ENCODE measurements at regions not wholly inside any gene's neighbourhood (a gene's known extent, or its start where the extent isn't known, plus 50 kb on each side); places are given as distances from the start of the nearest gene placed in this dataset.

DNA sequence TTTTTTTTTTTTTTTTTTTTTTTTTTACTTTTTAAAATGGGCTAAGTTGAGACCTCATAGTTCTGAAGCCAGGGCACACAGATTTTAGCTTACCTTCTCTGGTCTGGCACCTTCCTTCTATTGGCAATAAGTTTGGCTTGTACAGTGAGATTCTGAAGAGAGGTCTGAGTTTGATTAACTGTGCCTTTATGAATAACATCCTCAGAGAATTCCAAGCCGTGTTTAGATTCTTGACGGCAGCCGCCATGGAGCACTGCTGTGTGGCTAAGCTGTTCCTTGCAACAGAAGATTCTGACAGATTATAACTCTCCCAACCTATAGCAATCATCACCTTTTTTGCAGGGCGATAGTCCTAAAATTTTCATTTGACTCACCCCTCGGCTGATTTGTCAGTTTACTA is 354.9 kb upstream of the FAR2 start:
- Mint-ChIP-seq H3K4me1 (ENCODE audit: low read depth, unreplicated experiment) (no peaks in the 10 kb centered on the region), H3K27ac (ENCODE audit: unreplicated experiment) (no peak overlapping the region), H3K36me3 (ENCODE audit: unreplicated experiment) (no peaks in the 10 kb centered on the region), H3K9me3 (ENCODE audit: unreplicated experiment) (no peaks in the 10 kb centered on the region), H3K4me3 (ENCODE audit: unreplicated experiment) (no peak overlapping the region), H3K27me3 (ENCODE audit: unreplicated experiment) (no peaks in the 10 kb centered on the region)
- TF ChIP-seq, protein P1, sequence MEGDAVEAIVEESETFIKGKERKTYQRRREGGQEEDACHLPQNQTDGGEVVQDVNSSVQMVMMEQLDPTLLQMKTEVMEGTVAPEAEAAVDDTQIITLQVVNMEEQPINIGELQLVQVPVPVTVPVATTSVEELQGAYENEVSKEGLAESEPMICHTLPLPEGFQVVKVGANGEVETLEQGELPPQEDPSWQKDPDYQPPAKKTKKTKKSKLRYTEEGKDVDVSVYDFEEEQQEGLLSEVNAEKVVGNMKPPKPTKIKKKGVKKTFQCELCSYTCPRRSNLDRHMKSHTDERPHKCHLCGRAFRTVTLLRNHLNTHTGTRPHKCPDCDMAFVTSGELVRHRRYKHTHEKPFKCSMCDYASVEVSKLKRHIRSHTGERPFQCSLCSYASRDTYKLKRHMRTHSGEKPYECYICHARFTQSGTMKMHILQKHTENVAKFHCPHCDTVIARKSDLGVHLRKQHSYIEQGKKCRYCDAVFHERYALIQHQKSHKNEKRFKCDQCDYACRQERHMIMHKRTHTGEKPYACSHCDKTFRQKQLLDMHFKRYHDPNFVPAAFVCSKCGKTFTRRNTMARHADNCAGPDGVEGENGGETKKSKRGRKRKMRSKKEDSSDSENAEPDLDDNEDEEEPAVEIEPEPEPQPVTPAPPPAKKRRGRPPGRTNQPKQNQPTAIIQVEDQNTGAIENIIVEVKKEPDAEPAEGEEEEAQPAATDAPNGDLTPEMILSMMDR (IDR thresholded peaks at IDR 0.05; ENCODE audit: partially characterized antibody, unreplicated experiment), result no peak
- no peak for DNase-seq

DNA sequence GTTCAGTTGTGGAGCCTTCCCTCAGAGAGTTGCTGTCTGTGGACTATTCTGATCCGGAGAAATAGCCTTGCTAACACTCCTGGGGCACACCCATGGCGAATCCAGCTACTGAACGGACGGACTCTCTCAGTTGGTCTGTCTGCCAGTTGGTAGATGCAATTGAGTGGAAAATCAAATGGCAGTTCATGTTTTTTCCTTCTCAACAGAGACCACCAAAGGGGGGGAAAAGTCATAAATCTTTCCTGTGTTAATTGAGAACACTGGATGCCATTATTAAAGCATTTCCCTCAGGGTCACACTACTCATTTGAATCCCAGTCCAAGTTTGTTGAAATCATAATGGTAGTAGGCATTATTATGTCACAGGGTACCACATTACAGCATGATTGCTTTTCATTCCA is 354.3 kb upstream of the FAR2 start:
- H3K27me3 Mint-ChIP-seq (ENCODE audit: unreplicated experiment), result no peaks in the 10 kb centered on the region
- DNase-seq, result no peak
- H3K36me3 Mint-ChIP-seq (ENCODE audit: unreplicated experiment), result no peaks in the 10 kb centered on the region
- no peaks in the 10 kb centered on the region for H3K4me1 Mint-ChIP-seq (ENCODE audit: low read depth, unreplicated experiment)
- no peaks in the 10 kb centered on the region for H3K9me3 Mint-ChIP-seq (ENCODE audit: unreplicated experiment)
- no peak overlapping the region for H3K4me3 Mint-ChIP-seq (ENCODE audit: unreplicated experiment)
- no peak overlapping the region for H3K27ac Mint-ChIP-seq (ENCODE audit: unreplicated experiment)
- TF ChIP-seq, protein P1 (IDR thresholded peaks at IDR 0.05; ENCODE audit: partially characterized antibody, unreplicated experiment), result no peak

DNA sequence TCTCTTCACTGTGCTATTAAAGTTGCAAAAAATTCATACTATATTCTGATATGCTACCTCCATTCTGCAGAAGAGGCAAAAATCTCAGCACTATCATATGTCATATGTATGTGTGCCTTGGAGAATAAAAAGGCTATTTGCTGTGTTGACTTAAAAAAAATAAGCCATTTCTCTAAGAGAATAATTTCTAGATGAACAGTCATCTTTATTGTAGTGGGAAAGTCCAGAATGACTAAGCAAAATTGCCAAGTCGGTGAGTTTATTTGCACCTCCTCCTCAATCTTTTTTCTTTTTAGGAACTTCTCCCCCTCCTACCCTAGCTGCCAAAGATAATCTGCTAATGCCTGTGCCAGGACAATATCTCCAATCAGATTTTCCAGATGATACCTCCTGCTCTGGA is 353.8 kb upstream of the FAR2 start:
- TF ChIP-seq, protein P1 (IDR thresholded peaks at IDR 0.05; ENCODE audit: partially characterized antibody, unreplicated experiment), result no peak
- Mint-ChIP-seq H3K4me1 (ENCODE audit: low read depth, unreplicated experiment) (no peaks in the 10 kb centered on the region), H3K9me3 (ENCODE audit: unreplicated experiment) (no peaks in the 10 kb centered on the region), H3K27ac (ENCODE audit: unreplicated experiment) (no peak overlapping the region), H3K36me3 (ENCODE audit: unreplicated experiment) (no peaks in the 10 kb centered on the region), H3K27me3 (ENCODE audit: unreplicated experiment) (no peaks in the 10 kb centered on the region), H3K4me3 (ENCODE audit: unreplicated experiment) (no peak overlapping the region)
- no peak for DNase-seq

DNA sequence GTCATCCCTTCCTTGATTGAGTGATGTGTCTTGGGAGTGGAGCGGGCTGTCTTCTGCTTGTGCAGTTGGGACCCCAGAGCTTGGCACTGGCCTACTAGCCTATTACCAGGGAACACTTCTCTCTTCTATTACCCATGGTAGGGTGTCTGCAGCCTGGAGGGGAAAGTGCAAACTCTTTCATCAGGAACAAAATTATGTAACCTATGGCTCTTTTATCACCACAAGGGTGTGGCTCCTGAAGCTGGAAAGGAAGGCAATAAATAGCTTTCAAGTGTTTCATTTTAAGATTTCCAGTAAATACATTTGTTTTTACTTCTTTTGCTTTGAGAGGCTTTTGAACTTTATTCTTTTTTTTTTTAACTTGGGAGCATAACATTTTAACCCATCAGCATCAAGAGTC is 349.7 kb upstream of the FAR2 start:
- H3K9me3 Mint-ChIP-seq (ENCODE audit: unreplicated experiment), result no peaks in the 10 kb centered on the region

DNA sequence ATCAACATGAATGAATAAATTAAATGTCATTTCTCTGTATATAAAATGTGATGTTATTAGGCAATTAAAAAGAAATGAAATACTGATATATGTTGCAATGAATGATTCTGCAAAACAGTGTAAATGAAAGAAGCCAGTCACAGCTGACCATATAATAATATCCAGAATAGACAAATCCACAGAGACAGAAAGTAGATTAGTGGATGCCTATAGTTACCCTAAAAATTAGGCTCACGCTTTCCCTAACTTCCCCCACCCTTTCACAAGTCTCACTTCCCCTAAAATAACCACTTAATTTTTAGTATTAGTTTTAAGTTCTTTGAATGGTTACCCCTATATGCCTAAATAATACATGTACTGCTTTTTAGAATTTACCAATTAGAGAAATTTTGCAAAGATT is 348.9 kb upstream of the FAR2 start:
- Mint-ChIP-seq H3K27ac (ENCODE audit: unreplicated experiment) (no peak overlapping the region), H3K9me3 (ENCODE audit: unreplicated experiment) (no peaks in the 10 kb centered on the region), H3K27me3 (ENCODE audit: unreplicated experiment) (no peaks in the 10 kb centered on the region), H3K4me1 (ENCODE audit: low read depth, unreplicated experiment) (no peaks in the 10 kb centered on the region), H3K4me3 (ENCODE audit: unreplicated experiment) (no peak overlapping the region), H3K36me3 (ENCODE audit: unreplicated experiment) (no peaks in the 10 kb centered on the region)
- TF ChIP-seq, protein P1 (IDR thresholded peaks at IDR 0.05; ENCODE audit: partially characterized antibody, unreplicated experiment), result no peak
- no peak for DNase-seq

More for the DNA sequence above, 349.7 kb upstream of the FAR2 start:
- TF ChIP-seq, protein P1 (IDR thresholded peaks at IDR 0.05; ENCODE audit: partially characterized antibody, unreplicated experiment), result no peak
- Mint-ChIP-seq H3K36me3 (ENCODE audit: unreplicated experiment) (no peaks in the 10 kb centered on the region), H3K27me3 (ENCODE audit: unreplicated experiment) (no peaks in the 10 kb centered on the region), H3K4me1 (ENCODE audit: low read depth, unreplicated experiment) (no peaks in the 10 kb centered on the region), H3K4me3 (ENCODE audit: unreplicated experiment) (no peak overlapping the region), H3K27ac (ENCODE audit: unreplicated experiment) (no peak overlapping the region)
- DNase-seq, result no peak

Data from glutamatergic neuron (in vitro differentiated cells).